ENCODE measurements at regions not wholly inside any gene's neighbourhood (a gene's known extent, or its start where the extent isn't known, plus 50 kb on each side); places are given as distances from the start of the nearest gene placed in this dataset.
"Not testable (repeated sequence)": the region's sequence is repeated elsewhere in the genome, so short reads cannot be mapped to it uniquely, and the experiment has no call there.

DNA sequence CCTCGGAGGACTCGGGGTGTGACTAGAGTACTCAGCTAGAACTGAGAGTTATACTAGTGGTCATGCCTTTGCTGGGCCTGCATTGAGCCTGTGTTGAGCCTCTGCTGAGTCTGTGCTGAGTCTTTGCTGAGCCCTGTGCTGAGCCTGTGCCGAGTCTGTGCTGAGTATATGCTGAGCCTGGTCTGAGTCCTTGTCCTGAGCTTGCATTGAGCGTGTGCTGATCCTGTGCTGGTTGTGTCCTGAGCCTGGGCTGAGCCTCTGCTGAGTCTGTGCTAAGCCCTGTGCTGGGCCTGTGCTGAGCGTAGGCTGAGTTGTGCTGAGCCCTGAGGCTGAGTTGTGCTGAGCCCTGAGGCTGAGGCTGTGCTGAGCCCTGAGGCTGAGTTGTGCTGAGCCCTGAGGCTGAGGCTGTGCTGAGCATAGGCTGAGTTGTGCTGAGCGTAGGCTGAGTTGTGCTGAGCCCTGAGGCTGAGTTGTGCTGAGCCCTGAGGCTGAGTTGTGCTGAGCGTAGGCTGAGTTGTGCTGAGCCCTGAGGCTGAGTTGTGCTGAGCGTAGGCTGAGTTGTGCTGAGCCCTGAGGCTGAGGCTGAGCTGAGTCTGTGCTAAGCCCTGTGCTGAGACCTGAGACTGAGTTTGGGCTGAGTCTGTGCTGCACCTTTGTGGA lies 89.4 kb downstream of the MALL start:
- intact Hi-C loops (cut with DNase I; ENCODE audit: low total_unique reads); H3K36me3 ChIP-seq; H3K4me3 ChIP-seq; DNase-seq; H3K4me1 ChIP-seq; H3K9me3 ChIP-seq; H3K27ac ChIP-seq; H3K27me3 ChIP-seq: not testable (repeated sequence)
- 88 to 100% (median 93%) methylated on average over 1 to 5 of the region's 8 CpGs; no CpG with 5 or more reads in 1 of the 5 donors for WGBS, 5 donors

DNA sequence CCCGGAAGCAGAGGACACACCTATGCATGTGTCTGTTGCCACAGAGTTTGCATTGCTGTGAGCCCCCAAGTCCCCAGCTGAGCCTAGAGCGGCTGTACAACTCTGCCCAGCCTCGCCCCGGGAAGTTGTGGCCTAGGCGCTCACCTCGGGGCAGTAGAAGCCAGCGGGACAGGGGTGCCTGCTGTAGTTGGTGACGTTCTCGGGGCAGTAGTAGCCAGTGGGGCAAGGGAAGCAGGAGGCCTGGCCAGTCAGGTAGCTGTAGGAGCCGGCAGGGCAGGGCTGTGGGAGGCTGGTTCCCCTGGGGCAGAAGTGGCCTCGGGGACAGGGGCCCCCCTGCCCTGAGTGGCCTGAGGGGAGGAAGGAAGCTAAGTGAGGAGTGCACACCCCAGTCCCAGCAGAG lies 87.2 kb downstream of the MALL start:
- H3K4me1 ChIP-seq; H3K9me3 ChIP-seq; H3K36me3 ChIP-seq; H3K27ac ChIP-seq; intact Hi-C loops (cut with DNase I; ENCODE audit: low total_unique reads); H3K4me3 ChIP-seq; DNase-seq; H3K27me3 ChIP-seq: not testable (repeated sequence)
- WGBS, 5 donors: 79 to 95% (median 82%) methylated on average over 5 to 10 of the region's 11 CpGs; no CpG with 5 or more reads in 1 of the 5 donors

DNA sequence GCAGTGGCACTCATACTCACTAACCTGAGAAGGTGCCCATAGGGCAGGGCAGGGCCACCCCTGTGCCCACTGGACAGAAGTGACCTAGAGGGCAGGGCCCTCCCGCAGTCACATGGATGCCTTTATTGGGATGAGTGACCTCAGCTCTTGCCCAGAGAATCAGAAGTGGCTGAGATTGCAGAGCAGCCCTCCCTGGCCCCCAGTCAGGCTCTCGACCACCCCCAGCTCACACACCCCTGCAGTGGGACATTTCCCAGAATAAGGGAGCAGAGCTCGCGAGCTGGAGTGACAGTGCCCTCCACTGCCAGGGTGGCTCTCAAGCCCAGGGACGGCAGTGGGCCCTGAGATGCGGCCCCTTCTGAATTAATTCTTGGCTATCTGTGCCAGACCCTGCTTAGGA lies 84.7 kb downstream of the MALL start:
- H3K27ac ChIP-seq; H3K4me3 ChIP-seq; intact Hi-C loops (cut with DNase I; ENCODE audit: low total_unique reads); DNase-seq; H3K27me3 ChIP-seq; H3K36me3 ChIP-seq; H3K4me1 ChIP-seq; H3K9me3 ChIP-seq: not testable (repeated sequence)
- 50 to 95% (median 87%) methylated on average over 1 to 3 of the region's 6 CpGs for WGBS, 5 donors

- H3K4me3 ChIP-seq; H3K9me3 ChIP-seq; H3K36me3 ChIP-seq; H3K27me3 ChIP-seq; intact Hi-C loops (cut with DNase I; ENCODE audit: low total_unique reads); H3K27ac ChIP-seq; H3K4me1 ChIP-seq; DNase-seq: not testable (repeated sequence)
- no CpG with 5 or more reads among the region's 3 CpGs for WGBS, 5 donors
Observed at GRCh38 chr2:110031722-110032327, 83.8 kb downstream of the MALL start.

Small RNA genes in the stretch of these regions (small RNA-seq; reads per million reads assigned to genes)
- gene GPAA1P1: 0 reads per million in 4 donors
